ENCODE measurements at regions not wholly inside any gene's neighbourhood (a gene's known extent, or its start where the extent isn't known, plus 50 kb on each side); places are given as distances from the start of the nearest gene placed in this dataset.

GRCh38 chr7:52026140-52026539 is 709.5 kb upstream of the COBL start:
- H3K27me3 ChIP-seq (ENCODE audit: insufficient read depth, low read length) = no peaks in the 10 kb centered on the region
- H3K27ac ChIP-seq (ENCODE audit: low read depth, low read length) = no peak overlapping the region
- H3K27ac Mint-ChIP-seq (ENCODE audit: unreplicated experiment) = no peak overlapping the region
- H4K20me1 ChIP-seq (ENCODE audit: insufficient read depth, low read length) = no peaks in the 10 kb centered on the region
- no peak overlapping the region for H3K4me3 ChIP-seq (ENCODE audit: insufficient read depth, low read depth, low read length)
- no peaks in the 10 kb centered on the region for H3K9me3 ChIP-seq (ENCODE audit: insufficient read depth, low read depth, low read length)
- H3K79me2 ChIP-seq (ENCODE audit: insufficient read depth, low read length) = no peaks in the 10 kb centered on the region
- DNase-seq (ENCODE audit: low read depth) (no peak), FAIRE-seq (no peak)
- no peaks in the 10 kb centered on the region for H3K36me3 Mint-ChIP-seq (ENCODE audit: low read depth, unreplicated experiment)
- H3K9me3 Mint-ChIP-seq (ENCODE audit: unreplicated experiment) = no peaks in the 10 kb centered on the region
- no peak overlapping the region for H2AFZ ChIP-seq (ENCODE audit: low read depth, low read length)
- H3K4me1 ChIP-seq (ENCODE audit: insufficient read depth, low read length) = no peaks in the 10 kb centered on the region
- TF ChIP-seq CTCF (IDR thresholded peaks at IDR 0.05; ENCODE audit: insufficient read depth, low read depth, low read length) = no peak
- no peak for TF ChIP-seq EZH2 (IDR thresholded peaks at IDR 0.05; ENCODE audit: insufficient read depth, low read length)
- no peak overlapping the region for H3K4me3 Mint-ChIP-seq (ENCODE audit: unreplicated experiment)
- no peak overlapping the region for H3K9ac ChIP-seq (ENCODE audit: low read length)
- H3K27me3 Mint-ChIP-seq (ENCODE audit: low read depth, unreplicated experiment) = no peaks in the 10 kb centered on the region
- H3K36me3 ChIP-seq (ENCODE audit: insufficient read depth, low read length) = no peaks in the 10 kb centered on the region
- no peak overlapping the region for H3K4me2 ChIP-seq (ENCODE audit: low read length)
- no peaks in the 10 kb centered on the region for H3K4me1 Mint-ChIP-seq (ENCODE audit: low read depth, unreplicated experiment)

GRCh38 chr7:52021343-52021742 is 704.7 kb upstream of the COBL start:
- no peaks in the 10 kb centered on the region for H3K9me3 Mint-ChIP-seq (ENCODE audit: unreplicated experiment)

More at GRCh38 chr7:52021343-52021742, 704.7 kb upstream of the COBL start:
- no peak overlapping the region for H3K27ac ChIP-seq (ENCODE audit: low read depth, low read length)
- no peaks in the 10 kb centered on the region for H3K27me3 ChIP-seq (ENCODE audit: insufficient read depth, low read length)
- FAIRE-seq (no peak), DNase-seq (ENCODE audit: low read depth) (no peak)
- no peaks in the 10 kb centered on the region for H3K4me1 ChIP-seq (ENCODE audit: insufficient read depth, low read length)
- H3K9me3 ChIP-seq (ENCODE audit: insufficient read depth, low read depth, low read length) = no peaks in the 10 kb centered on the region
- no peak for TF ChIP-seq CTCF (IDR thresholded peaks at IDR 0.05; ENCODE audit: insufficient read depth, low read depth, low read length)
- no peak for TF ChIP-seq EZH2 (IDR thresholded peaks at IDR 0.05; ENCODE audit: insufficient read depth, low read length)
- Mint-ChIP-seq H3K27me3 (ENCODE audit: low read depth, unreplicated experiment) (no peaks in the 10 kb centered on the region), H3K36me3 (ENCODE audit: low read depth, unreplicated experiment) (no peaks in the 10 kb centered on the region), H3K27ac (ENCODE audit: unreplicated experiment) (no peak overlapping the region), H3K4me1 (ENCODE audit: low read depth, unreplicated experiment) (no peaks in the 10 kb centered on the region), H3K4me3 (ENCODE audit: unreplicated experiment) (no peak overlapping the region)
- no peak overlapping the region for H3K9ac ChIP-seq (ENCODE audit: low read length)
- H2AFZ ChIP-seq (ENCODE audit: low read depth, low read length) = no peak overlapping the region
- H4K20me1 ChIP-seq (ENCODE audit: insufficient read depth, low read length) = no peaks in the 10 kb centered on the region
- H3K36me3 ChIP-seq (ENCODE audit: insufficient read depth, low read length) = no peaks in the 10 kb centered on the region
- H3K4me2 ChIP-seq (ENCODE audit: low read length) = no peak overlapping the region
- no peaks in the 10 kb centered on the region for H3K79me2 ChIP-seq (ENCODE audit: insufficient read depth, low read length)
- no peak overlapping the region for H3K4me3 ChIP-seq (ENCODE audit: insufficient read depth, low read depth, low read length)

Data from astrocyte (in vitro differentiated cells and primary cell).